NT2/D1 (cell line): ENCODE measurements at regions not wholly inside any gene's neighbourhood (a gene's known extent, or its start where the extent isn't known, plus 50 kb on each side); places are given as distances from the start of the nearest gene placed in this dataset.

ENCODE experiments used
- DNase-seq: peaks from one replicate; pipeline ENCODE4 v3.0.0-alpha.2; 2011; ENCODE audit warnings: low read depth, low spot score
- H3K27me3 ChIP-seq: 2 replicates; pipeline ENCODE4 v1.6.0; 2011; ENCODE audit warnings: mild to moderate bottlenecking; ENCODE audit not compliant: insufficient read length, insufficient read depth
- H3K36me3 ChIP-seq: 2 replicates; pipeline ENCODE4 v1.6.1; 2011; ENCODE audit warnings: mild to moderate bottlenecking, low read length, mixed read lengths; ENCODE audit not compliant: insufficient read depth, insufficient read length
- H3K4me1 ChIP-seq: 2 replicates; pipeline ENCODE4 v1.5.1; 2011; ENCODE audit not compliant: insufficient read depth, insufficient read length
- H3K4me3 ChIP-seq: 2 replicates; pipeline ENCODE4 v1.5.1; 2011; ENCODE audit warnings: low read depth; ENCODE audit not compliant: insufficient read length
- H3K9ac ChIP-seq: 2 replicates; pipeline ENCODE4 v1.6.0; 2011; ENCODE audit warnings: low read depth; ENCODE audit not compliant: insufficient read length
- H3K9me3 ChIP-seq: 2 replicates; pipeline ENCODE4 v1.5.1; 2011; ENCODE audit warnings: mild to moderate bottlenecking, low read length; ENCODE audit not compliant: insufficient read depth
- SUZ12 ChIP-seq: IDR thresholded peaks from 2 replicates; pipeline ENCODE4 v1.6.1; 2011; ENCODE audit not compliant: insufficient read length, insufficient read depth; ENCODE audit errors: extremely low read depth
- YY1 ChIP-seq: IDR thresholded peaks from 2 replicates; pipeline ENCODE4 v1.6.1; 2011; ENCODE audit not compliant: insufficient read length, insufficient read depth
- ZNF274 ChIP-seq: IDR thresholded peaks from 2 replicates; pipeline ENCODE4 v1.6.1; 2011; ENCODE audit warnings: mild to moderate bottlenecking, low read depth, low read length

GRCh38 chr10:131475043-131475442 lies 163.5 kb upstream of the TCERG1L start:
- no peak for DNase-seq
- no peaks in the 10 kb centered on the region for H3K4me1 ChIP-seq
- no peak overlapping the region for H3K9ac ChIP-seq
- H3K36me3 ChIP-seq, result no peaks in the 10 kb centered on the region
- H3K9me3 ChIP-seq, result no peaks in the 10 kb centered on the region
- H3K27me3 ChIP-seq, result no peaks in the 10 kb centered on the region
- no peak overlapping the region for H3K4me3 ChIP-seq
- TF ChIP-seq ZNF274 (no peak), YY1 (no peak), SUZ12 (no peak)

- Histone ChIP-seq H3K4me1 (no peaks in the 10 kb centered on the region), H3K9ac (no peak overlapping the region), H3K27me3 (no peaks in the 10 kb centered on the region), H3K36me3 (no peaks in the 10 kb centered on the region), H3K9me3 (no peaks in the 10 kb centered on the region), H3K4me3 (no peak overlapping the region)
- DNase-seq, result no peak
- TF ChIP-seq YY1 (no peak), SUZ12 (no peak), ZNF274 (no peak)
Observed at GRCh38 chr10:131475803-131476202, 164.3 kb upstream of the TCERG1L start.

- Histone ChIP-seq H3K27me3 (no peaks in the 10 kb centered on the region), H3K4me1 (no peaks in the 10 kb centered on the region), H3K9me3 (no peaks in the 10 kb centered on the region), H3K36me3 (no peaks in the 10 kb centered on the region), H3K9ac (no peak overlapping the region), H3K4me3 (no peak overlapping the region)
- DNase-seq, result no peak
- TF ChIP-seq SUZ12, result no peak
- no peak for TF ChIP-seq YY1
- no peak for TF ChIP-seq ZNF274
Observed at GRCh38 chr10:131477457-131478121, 166.1 kb upstream of the TCERG1L start.

GRCh38 chr10:131478377-131478989 lies 167.0 kb upstream of the TCERG1L start:
- DNase-seq, result no peak
- H3K9me3 ChIP-seq, result no peaks in the 10 kb centered on the region
- no peak overlapping the region for H3K9ac ChIP-seq
- H3K4me3 ChIP-seq, result no peak overlapping the region
- H3K4me1 ChIP-seq, result no peaks in the 10 kb centered on the region
- H3K27me3 ChIP-seq, result no peaks in the 10 kb centered on the region
- no peak for TF ChIP-seq SUZ12
- no peak for TF ChIP-seq YY1
- TF ChIP-seq ZNF274, result no peak
- no peaks in the 10 kb centered on the region for H3K36me3 ChIP-seq

GRCh38 chr10:131480066-131480465 lies 168.5 kb upstream of the TCERG1L start:
- Histone ChIP-seq H3K36me3 (no peaks in the 10 kb centered on the region), H3K4me3 (no peak overlapping the region), H3K9me3 (no peaks in the 10 kb centered on the region), H3K27me3 (no peaks in the 10 kb centered on the region), H3K9ac (no peak overlapping the region), H3K4me1 (no peaks in the 10 kb centered on the region)
- TF ChIP-seq SUZ12 (no peak), ZNF274 (no peak), YY1 (no peak)
- DNase-seq, result no peak

- H3K4me1 ChIP-seq, result no peaks in the 10 kb centered on the region
- TF ChIP-seq SUZ12 (no peak), YY1 (no peak), ZNF274 (no peak)
- DNase-seq, result no peak
Observed at GRCh38 chr10:131480861-131481260, 169.3 kb upstream of the TCERG1L start.

GRCh38 chr10:131485732-131486131 lies 174.2 kb upstream of the TCERG1L start:
- TF ChIP-seq SUZ12, result no peak
- TF ChIP-seq ZNF274, result no peak
- Histone ChIP-seq H3K27me3 (no peaks in the 10 kb centered on the region), H3K4me3 (no peak overlapping the region), H3K9me3 (no peaks in the 10 kb centered on the region), H3K4me1 (no peaks in the 10 kb centered on the region), H3K36me3 (no peaks in the 10 kb centered on the region), H3K9ac (no peak overlapping the region)
- no peak for DNase-seq

More at GRCh38 chr10:131480861-131481260, 169.3 kb upstream of the TCERG1L start:
- H3K9ac ChIP-seq, result no peak overlapping the region
- H3K4me3 ChIP-seq, result no peak overlapping the region
- no peaks in the 10 kb centered on the region for H3K36me3 ChIP-seq
- no peaks in the 10 kb centered on the region for H3K27me3 ChIP-seq
- no peaks in the 10 kb centered on the region for H3K9me3 ChIP-seq
